HG03520 (cell line): ENCODE measurements at regions not wholly inside any gene's neighbourhood (a gene's known extent, or its start where the extent isn't known, plus 50 kb on each side); places are given as distances from the start of the nearest gene placed in this dataset.
"Not testable (repeated sequence)": the region's sequence is repeated elsewhere in the genome, so short reads cannot be mapped to it uniquely, and the experiment has no call there.

Experiments used
- ATAC-seq: cut with Tn5 transposase; IDR thresholded peaks from one replicate; pipeline ENCODE4 v1.9.1; 2021; ENCODE audit warnings: mild to moderate bottlenecking, moderate library complexity; ENCODE audit not compliant: unreplicated experiment

DNA sequence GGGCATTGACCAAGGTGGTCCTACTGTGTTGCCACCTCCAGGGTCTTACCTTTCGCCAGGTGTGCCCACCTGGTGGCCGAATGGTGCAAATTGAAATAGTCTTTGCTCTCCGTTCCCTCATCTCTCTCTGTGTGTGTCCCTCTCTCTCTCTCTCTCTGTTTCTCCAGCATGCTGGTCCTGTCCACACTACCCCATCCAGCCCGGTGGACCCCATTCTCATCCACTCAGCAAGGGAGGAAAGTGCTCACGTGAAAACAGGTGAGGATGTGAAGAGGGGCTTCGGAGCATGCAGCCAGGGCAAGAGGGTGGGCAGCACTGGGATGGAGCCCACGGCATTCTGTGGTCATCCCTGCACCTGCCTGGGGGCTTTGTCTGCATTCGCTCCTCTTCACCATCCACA is 150.1 kb downstream of the CRLF2 start:
- ATAC-seq = no peak

DNA sequence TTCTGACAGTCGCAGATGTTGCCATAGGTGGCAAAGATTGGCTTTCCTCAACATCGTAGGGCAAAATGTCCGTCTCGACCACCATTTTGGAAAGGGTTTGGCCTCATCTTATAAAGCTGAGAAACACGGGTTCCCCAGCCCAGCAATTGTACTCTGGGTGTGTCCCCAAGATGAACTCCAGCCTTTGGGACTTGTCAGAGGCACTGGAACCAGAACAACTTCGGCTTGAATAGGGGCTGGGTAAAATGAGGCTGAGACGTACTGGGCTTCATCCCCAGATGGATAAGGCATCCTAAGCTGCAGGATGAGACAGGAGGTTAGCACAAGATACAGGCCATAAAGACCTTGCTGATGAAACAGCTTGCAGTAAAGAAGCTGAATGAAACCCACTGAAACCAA is 151.9 kb downstream of the CRLF2 start:
- no peak for ATAC-seq

DNA sequence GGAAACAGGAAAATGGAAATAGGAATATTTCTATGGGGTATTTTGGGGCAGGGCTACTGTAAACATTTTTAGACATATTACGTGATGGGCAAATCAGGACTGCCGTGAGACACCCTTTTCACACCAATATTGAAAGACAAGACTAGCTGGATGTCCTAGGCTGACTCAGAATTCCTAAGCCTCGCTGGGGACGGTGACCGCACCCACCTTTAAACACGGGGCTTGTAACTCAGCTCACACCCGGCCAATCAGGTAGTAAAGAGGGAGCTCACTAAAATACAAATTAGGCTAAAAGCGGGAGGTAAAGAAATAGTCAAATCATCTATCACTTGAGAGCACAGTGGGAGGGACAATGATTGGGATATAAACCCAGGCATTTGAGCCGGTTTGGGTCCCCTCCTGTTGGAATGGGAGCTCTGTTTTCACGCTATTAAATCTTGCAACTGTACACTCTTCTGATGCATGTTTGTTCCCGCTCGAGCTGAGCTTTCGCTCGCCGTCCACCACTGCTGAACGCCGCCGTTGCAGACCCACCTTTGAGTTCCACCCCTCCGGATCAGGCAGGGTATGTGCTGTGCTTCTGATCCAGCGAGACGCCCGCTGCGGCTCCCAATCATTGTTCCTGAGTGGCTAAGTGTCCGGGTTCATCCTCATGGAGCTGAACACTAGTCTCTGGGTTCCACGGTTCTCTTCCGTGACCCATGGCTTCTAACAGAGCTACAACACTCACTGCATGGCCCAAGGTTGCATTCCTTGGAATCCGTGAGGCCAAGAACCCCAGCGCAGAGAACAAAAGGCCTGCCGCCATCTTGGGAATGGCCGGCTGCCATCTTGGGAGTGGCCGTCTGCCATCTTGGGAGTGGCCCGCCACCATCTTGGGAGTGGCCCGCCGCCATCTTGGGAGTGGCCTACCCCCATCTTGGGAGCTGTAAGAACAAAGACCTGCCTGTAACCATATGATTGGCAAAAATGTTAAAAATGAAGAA is 152.6 kb downstream of the CRLF2 start:
- no peak for ATAC-seq

DNA sequence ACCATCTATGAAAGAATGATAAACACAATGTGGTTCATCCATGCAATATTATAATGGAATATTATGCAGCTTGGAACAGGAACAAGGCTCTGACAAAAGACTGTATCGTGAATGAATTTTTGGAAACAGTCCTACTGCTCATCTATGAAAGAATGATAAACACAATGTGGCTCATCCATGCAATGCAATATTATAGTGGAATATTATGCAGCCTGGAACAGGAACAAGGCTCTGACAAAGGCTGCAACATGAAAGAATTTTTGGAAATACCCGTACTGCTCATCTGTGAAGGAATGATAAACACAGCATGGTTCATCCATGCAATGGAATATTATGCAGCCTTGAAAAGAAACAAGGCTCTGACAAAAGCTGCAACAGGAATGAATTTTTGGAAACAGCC is 158.8 kb downstream of the CRLF2 start:
- ATAC-seq = not testable (repeated sequence)

DNA sequence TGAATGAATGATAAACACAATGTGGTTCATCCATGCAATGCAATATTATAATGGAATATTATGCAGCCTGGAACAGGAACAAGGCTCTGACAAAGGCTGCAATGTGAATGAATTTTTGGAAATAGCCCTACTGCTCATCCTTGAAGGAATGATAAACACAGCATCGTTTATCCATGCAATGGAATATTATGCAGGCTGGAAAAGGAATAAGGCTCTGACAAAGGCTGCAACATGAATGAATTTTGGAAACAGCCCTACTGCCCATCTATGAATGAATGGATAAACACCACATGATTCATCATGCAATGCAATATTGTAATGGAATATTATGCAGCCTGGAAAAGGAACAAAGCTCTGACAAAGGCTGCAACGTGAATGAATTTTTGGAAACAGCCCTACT is 159.4 kb downstream of the CRLF2 start:
- ATAC-seq = no peak

DNA sequence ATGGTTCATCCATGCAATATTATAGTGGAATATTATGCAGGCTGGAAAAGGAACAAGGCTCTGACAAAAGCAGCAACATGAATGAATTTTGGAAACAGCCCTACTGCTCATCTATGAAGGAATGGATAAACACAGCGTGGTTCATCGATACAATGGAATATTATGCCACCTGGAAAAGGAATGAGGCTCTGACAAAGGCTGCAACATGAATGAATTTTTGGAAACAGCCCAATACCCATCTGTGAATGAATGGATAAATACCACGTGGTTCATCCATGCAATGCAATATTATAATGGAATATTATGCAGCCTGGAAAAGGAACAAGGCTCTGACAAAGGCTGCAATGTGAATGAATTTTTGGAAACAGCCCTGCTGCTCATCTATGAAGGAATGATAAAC is 160.4 kb downstream of the CRLF2 start:
- no peak for ATAC-seq

DNA sequence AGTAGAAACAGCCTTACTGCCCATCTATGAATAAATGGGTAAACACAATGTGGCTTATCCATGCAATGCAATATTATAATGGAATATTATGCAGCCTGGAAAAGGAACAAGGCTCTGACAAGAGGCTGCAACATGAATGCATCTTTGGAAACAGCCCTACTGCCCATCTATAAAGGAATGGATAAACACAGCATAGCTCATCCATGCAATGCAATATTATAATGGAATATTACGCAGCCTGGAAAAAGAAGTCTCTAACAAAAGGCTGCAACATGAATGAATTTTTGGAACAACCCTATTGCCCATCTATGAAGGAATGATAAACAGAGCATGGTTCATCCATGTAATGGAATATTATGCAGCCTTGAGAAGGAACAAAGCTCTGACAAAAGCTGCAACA is 161.0 kb downstream of the CRLF2 start:
- ATAC-seq = no peak

DNA sequence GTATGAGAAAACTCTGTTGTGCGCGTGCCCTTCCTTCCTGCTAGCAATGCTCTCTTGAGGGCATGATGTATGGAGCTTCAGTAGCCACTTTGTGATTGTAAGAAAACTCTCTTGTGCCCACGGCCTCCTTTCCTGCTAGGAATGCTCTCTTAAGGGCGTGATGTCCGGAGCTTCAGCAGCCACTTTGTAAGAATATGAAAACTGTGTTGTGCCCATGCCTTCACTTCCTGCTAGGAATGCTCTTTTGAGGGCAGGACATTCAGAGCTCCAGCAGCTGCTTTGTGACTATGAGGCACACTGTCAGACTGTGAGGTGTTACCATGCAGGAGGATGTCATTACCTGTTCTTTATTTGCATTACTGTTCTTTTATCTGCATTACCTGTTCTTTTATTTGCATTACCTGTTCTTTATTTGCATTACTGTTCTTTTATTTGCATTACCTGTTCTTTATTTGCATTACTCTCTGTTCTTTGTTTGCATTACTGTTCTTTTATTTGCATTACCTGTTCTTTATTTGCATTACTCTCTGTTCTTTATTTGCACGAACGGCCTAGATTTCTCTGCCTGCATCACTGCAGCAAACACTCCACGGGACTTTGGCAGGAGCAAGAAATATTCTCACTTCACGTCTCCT is 166.7 kb downstream of the CRLF2 start:
- ATAC-seq = no peak

DNA sequence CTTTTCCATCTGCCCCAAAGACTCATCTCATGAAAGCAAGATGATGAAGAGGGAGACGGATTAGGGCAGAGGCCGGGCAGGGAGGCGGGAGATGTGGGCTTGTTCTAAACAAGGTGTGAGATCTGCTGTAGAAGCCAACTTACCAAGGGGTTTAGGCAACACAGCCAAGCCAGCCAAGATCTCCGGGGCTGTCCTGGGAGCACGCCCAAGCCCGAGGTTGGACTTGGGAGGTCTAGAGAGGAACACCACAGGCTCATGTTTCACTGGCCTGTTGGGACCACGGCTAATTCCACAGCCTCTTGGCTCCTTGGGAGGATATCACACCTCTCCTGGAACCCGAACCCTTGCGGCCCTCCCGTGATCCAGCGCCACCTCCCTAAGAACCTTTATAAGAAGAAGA is 171.4 kb downstream of the CRLF2 start:
- ATAC-seq = no peak

DNA sequence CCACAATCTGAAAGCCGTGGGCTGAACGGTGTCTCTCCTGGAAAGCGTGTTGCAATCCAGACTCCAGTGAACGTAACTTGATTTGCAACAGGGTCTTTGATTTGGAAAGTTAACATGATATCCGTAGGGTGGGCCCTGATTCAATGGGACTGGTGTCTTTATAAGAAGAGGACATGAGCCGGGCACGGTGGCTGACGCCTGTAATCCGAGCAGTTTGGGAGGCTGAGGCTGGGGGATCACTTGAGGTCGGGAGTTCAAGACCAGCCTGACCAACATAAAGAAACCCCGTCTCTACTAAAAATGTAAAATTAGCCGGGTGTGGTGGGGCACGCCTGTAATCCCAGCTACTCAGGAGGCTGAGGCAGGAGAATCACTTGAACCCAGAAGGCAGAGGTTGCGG is 176.5 kb downstream of the CRLF2 start:
- not testable (repeated sequence) for ATAC-seq

DNA sequence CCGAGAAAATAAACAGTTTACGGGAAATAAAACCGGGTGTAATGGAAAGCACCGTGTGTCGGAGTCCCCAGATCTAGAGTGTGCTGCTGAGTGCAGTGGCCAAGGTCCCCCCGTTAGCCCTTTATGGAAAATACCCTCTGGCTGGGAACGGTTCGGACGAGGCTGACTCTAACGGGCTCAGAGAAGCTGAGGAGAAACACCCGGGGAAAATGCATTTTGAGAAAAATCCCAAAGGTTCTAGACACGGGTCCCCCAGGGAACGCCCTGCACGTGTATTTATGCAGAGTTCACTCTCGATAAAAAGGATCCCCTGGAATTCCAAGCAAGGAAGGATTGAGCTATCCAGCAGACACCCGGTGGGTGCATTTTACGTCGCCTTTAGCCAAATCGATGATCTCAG is 177.2 kb downstream of the CRLF2 start:
- ATAC-seq = no peak

DNA sequence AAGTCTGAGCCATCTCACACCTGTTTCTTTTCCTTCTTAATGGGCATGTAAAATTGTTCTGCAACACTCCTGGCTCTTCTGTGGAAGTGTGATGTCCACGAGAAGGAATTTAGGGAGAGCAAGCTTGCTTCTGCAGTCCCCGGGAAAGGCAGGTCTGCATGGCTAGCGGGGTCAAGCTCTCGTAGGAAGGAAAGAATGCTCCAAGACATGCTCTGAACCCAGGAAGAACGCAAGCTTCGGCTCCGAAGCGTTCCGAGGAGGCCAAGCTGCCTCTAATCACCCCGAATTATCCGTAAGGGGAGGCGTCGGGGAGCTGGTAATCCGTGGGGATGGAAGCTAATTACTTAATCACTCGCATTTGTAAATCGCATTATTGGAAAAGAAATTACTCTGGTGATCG is 177.7 kb downstream of the CRLF2 start:
- no peak for ATAC-seq

DNA sequence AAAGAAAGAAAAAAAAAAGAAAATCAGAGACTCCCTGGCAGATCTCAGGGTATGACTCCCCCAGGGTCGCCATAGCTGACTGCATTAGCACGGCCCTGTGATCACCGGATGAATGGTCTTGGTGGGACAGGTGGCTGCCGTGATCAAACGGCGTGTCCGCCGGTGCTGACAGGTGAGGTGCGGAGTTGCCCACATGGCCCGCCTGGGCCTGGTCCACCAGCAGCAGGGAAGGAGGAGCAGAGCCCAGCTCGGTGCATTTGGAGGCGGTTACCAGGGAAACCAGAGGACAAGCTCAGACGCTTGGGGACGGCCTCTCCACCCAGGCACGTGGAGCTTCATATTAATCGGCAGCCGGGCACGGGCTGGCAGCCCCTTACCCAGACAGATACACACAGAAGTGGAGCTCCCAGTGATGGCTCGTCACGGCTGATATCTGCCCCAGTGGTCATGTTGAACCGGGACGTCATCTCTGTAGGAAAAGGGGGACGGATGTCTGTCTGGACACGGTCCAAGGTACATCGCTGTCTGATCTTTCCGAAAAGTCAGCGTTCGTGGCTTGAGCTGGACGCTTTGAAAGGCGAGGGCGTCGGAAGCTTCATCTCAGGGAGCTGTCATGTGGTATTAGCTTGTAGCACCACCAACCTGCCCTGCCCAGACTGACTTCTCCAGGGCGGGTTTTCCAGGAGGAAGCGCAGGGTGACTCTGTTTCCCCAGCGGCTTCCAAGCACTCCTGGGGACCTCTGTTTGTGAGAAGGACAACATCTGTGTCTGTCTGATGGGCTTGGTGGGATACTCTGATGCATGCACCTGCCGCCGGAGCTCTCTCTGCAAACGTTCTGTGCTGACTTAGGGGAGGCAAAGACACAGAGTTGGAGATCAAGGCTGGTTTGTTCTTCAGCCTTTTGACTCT is 180.7 kb downstream of the CRLF2 start:
- no peak for ATAC-seq

DNA sequence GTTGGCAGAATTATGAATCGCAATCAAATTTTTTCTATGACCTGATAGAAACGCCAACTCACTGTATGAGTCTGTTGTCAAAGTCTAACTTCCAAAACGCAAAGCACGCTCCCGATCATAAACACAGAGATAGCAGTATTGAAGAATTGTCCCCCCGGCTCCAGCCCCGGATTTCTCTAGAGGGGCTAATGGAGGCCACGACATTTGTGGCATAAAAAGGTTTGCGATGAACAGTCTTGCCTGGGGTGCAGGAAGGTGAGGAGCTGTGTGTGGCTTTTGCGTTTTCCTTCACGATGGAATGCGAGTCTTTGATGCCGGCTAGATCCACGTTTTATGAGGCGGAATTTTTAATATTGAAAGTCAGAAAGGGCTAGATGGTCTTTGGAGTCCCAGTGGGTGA is 183.0 kb downstream of the CRLF2 start:
- ATAC-seq = no peak

DNA sequence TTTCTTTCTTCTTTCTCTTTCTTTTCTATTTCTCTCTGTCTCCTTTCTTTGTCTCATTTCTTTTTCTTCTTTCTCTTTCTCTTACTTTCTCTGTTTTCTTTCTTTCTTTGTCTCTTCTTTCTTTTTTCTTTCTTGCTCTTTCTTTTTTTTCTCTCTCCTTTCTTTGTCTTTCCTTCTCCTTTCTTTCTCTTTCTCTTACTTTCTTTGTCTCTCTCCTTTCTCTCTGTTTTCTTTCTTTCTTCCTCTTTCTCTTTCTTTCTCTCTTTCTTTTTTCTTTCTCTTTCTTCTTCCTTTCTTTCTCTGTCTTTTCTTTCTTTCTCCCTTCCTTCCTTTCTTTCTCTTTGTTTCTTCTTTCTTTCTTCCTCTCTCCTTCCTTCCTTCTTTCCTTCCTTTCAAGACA is 184.8 kb downstream of the CRLF2 start:
- ATAC-seq = no peak

DNA sequence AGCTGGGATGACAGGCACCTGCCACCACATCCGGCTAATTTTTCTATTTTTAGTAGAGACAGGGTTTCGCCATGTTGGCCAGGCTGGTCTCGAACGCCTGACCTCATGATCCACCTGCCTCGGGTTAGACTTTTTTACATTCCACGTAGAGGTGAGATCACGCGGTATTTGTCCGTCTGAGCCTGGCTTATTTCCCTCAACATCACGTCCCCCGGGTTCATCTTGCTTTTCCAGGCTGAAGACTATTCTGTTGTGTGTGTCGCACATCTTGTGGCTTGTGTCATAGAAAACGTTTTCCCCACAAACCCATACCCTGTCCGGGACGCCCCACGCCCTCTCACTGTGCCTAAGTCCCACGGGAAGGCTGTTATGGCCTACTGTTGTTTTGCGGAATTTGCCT is 185.3 kb downstream of the CRLF2 start:
- ATAC-seq = no peak

DNA sequence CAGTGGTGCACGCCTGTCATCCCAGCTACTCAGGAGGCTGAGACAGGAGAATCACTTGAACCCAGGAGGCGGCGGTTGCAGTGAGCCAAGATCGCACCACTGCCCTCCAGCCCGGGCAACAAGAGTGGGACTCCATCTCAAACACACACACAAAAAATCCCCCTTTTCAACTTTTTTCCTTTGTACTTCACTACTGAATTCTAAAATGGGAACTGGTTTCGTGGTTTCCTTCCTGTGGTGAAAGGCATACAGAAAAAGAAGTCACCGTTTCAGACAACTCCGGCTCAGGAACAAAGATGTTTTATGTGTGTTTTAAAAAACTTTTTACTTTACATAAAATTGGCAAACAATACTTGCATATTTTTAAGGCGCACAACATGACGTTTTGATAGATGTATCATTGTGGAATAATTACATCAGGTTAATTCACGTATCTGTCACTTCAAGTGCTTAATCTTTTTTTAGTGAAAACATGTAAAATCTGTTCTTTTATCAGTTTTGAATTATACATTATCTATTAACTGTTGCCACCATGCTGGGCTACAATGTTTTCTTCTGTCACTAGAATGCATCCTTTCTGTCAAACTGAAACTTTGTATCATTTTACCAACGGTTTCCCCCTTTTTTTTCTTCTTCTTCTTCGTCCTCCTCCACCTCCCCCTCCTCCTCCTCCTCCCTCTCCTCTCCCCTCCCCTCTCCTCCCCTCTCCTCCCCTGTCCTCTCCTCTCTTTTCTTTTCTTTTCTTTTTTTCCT is 186.0 kb downstream of the CRLF2 start:
- no peak for ATAC-seq

DNA sequence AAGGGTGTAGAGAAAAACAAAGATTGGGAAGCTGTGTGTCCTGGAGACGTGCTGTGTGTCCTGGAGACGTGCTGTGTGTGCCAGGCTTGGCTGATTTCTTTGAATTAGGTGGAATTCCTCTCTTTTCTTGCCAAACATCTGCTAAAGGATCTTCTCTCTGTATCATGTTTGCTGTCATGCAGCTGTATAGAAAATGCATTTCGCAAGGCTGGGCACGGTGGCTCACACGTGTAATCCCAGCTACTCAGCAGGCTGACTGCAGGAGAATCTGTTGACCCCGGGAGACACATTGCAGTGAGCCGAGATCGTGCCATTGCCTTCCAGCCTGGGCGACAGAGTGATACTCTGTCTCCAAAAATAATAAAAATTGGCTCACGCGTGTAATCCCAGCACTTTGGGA is 187.0 kb downstream of the CRLF2 start:
- ATAC-seq = no peak

DNA sequence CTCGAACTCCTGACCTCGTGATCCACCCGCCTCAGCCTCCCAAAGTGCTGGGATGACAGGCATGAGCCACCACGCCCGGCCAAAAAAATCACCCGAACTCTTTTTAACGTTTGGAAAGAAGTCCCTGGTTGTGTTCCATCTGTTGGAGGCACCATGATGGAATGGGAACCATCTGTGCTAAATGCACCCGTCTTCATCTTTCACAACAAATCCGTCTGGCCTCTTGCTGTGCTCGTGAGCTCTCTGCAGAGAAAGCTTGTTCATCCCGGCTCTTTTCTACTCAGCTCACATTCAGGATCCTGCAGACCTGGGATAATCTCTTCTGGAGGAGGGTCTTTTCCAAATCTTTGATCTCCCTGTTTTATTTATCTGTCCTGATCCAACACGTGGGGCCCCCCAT is 188.8 kb downstream of the CRLF2 start:
- no peak for ATAC-seq

DNA sequence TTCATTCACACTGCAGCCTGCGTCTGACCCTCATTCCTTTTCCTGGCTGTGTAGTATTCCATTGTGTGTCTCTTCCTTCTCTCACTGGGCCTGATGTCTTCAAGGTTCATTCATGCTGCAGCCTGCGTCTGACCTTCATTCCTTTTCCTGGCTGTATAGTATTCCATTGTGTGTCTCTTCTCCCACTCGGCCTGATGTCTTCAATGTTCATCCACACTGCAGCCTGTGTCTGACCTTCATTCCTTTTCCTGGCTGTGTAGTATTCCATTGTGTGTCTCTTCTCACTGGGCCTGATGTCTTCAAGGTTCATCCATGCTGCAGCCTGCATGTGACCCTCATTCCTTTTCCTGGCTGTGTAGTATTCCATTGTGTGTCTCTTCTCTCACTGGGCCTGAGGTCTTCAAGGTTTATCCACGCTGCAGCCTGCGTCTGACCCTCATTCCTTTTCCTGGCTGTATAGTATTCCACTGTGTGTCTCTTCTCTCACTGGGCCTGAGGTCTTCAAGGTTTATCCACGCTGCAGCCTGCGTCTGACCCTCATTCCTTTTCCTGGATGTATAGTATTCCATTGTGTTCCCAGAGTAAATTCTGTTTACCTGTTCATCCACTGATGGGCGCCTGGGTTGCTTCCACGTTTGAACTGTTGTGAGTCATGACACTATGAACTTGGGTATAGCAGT is 191.0 kb downstream of the CRLF2 start:
- not testable (repeated sequence) for ATAC-seq
